ENCODE measurements at regions not wholly inside any gene's neighbourhood (a gene's known extent, or its start where the extent isn't known, plus 50 kb on each side); places are given as distances from the start of the nearest gene placed in this dataset.

DNA sequence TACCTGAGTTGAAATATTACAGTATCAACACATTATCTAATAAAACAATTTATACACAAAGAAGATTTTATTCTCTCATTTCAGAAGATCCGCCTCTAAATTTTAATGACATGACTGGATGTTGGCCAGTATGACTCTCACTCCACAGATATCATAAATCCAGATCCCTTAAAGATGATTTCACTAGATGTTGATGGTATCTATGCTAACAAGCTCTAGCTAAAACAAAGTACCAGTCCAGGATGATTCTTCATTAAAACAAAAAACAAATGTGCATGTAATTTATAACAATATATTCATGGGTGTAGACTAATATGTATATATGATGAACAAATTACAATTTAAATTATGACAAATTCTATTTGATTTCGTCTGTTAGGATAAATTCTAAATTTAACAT, 708.4 kb downstream of the SATB2 start:
- CTCF ChIA-PET = no interaction called here
- Mint-ChIP-seq H3K9me3 (no peaks in the 10 kb centered on the region), H3K4me1 (ENCODE audit: low read depth) (no peaks in the 10 kb centered on the region), H3K36me3 (no peaks in the 10 kb centered on the region), H3K4me3 (no peak overlapping the region), H3K27ac (no peak overlapping the region), H3K27me3 (no peaks in the 10 kb centered on the region)
- POLR2A ChIA-PET = no interaction called here
- intact Hi-C loops (cut with micrococcal nuclease) = no loop called here
- DNase-seq = no peak

DNA sequence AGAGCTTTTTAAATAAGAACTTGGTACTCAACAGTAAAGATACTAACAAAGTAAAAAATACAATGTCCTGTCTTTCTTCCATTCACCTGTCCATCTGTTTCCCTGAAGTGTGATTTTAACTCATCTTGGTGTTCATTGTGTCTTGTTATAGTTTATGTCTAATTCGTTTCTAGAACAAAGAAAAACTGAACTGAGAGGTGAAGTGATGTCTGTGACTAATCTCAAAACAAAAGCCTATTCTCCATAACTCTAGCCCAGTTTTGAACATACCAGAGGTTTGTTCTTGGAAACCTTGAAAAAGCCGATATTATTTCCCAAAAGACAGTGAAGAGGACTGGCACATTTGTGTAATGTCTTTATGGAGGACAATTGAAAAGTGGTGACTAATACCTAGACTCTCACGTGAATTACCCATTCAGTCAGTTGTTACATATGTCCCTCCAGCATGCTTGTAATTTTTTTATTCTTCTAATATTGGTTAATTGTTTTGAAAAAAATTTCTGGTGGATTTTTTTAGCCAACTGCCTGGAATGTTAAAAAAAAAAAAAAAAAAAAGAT, 725.8 kb downstream of the SATB2 start:
- H3K4me3 Mint-ChIP-seq = no peak overlapping the region
- no peaks in the 10 kb centered on the region for H3K9me3 Mint-ChIP-seq
- POLR2A ChIA-PET = no interaction called here
- no peak overlapping the region for H3K27ac Mint-ChIP-seq
- no peak for DNase-seq
- H3K36me3 Mint-ChIP-seq = no peaks in the 10 kb centered on the region
- no peaks in the 10 kb centered on the region for H3K4me1 Mint-ChIP-seq (ENCODE audit: low read depth)
- H3K27me3 Mint-ChIP-seq = peaks cover 2% of the 10 kb centered on the region
- intact Hi-C loops (cut with micrococcal nuclease) = no loop called here
- CTCF ChIA-PET = no interaction called here

DNA sequence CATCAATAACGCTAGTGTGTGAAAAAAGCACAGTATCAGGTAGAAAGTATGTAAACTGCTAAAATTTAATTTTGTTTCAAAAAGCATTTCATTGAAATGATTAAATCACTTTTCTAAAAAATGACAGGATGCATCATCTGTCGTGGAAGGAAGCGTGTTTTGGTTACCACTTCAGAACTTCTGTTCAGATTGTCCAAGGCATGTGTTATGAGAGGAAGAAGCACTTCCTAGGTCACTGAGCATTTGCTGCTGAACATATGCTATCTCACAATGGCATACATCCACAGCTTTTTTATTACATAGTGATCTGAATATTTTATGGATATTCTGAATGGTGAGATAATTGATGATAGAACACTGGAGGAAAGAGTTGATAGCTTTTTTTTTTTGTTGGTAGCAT, 737.5 kb downstream of the SATB2 start:
- H3K4me3 Mint-ChIP-seq = no peak overlapping the region
- H3K27me3 Mint-ChIP-seq = no peaks in the 10 kb centered on the region
- CTCF ChIA-PET = no interaction called here
- no peaks in the 10 kb centered on the region for H3K4me1 Mint-ChIP-seq (ENCODE audit: low read depth)
- DNase-seq = no peak
- intact Hi-C loops (cut with micrococcal nuclease) = no loop called here
- POLR2A ChIA-PET = no interaction called here
- H3K9me3 Mint-ChIP-seq = no peaks in the 10 kb centered on the region
- H3K36me3 Mint-ChIP-seq = no peaks in the 10 kb centered on the region
- no peak overlapping the region for H3K27ac Mint-ChIP-seq

DNA sequence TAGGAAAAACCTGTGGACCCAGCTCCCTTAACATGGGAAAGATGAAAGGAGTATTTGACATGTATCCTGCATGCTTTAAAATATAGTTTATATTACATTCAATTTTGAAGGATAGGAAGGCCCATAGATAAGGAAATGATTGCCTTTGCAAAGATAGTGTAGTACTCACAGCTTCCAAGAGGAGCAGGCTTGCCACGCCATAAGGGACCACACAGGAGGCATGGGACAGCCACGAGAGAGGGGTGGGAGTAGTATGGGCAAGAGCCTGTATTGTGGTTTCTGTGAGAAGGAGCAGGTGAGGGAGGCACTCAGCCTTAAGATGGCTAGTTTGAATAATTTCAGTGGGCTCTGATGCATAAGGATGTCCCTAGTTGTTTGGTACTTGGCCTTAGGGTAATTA, 740.3 kb downstream of the SATB2 start:
- Mint-ChIP-seq H3K4me1 (ENCODE audit: low read depth) (no peaks in the 10 kb centered on the region), H3K27me3 (no peaks in the 10 kb centered on the region), H3K4me3 (no peak overlapping the region), H3K9me3 (no peaks in the 10 kb centered on the region), H3K27ac (no peak overlapping the region), H3K36me3 (no peaks in the 10 kb centered on the region)
- POLR2A ChIA-PET = no interaction called here
- intact Hi-C loops (cut with micrococcal nuclease) = no loop called here
- CTCF ChIA-PET = no interaction called here
- no peak for DNase-seq

DNA sequence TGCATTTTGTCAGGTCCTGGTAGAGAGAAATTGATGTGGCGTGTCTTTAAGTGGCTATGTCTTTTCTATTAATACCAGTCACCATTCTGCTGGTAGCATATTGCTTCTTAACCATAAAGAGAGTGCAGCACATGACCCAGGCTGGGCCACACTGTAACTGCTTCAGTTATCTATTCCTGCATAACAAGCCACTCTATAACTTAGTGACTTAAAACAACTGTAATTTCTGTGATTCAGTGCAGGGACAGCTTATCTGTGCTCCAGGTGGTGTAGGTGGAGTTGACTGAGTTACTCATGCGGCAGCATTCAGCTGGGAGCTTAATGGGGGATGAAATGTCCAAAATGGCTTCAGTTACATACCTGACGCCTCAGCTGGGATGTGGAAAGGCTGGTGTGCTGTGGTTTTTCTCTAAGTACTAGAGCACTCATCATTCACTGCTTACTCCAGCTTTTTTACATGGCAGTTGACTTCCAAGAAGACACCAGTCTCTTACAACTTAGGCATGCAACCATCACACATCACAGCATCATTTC, 742.4 kb downstream of the SATB2 start:
- H3K4me3 Mint-ChIP-seq = no peak overlapping the region
- H3K4me1 Mint-ChIP-seq (ENCODE audit: low read depth) = no peaks in the 10 kb centered on the region
- H3K9me3 Mint-ChIP-seq = no peaks in the 10 kb centered on the region
- no peaks in the 10 kb centered on the region for H3K36me3 Mint-ChIP-seq
- no peak for DNase-seq
- intact Hi-C loops (cut with micrococcal nuclease) = no loop called here
- POLR2A ChIA-PET = no interaction called here
- no peaks in the 10 kb centered on the region for H3K27me3 Mint-ChIP-seq
- CTCF ChIA-PET = no interaction called here
- no peak overlapping the region for H3K27ac Mint-ChIP-seq

DNA sequence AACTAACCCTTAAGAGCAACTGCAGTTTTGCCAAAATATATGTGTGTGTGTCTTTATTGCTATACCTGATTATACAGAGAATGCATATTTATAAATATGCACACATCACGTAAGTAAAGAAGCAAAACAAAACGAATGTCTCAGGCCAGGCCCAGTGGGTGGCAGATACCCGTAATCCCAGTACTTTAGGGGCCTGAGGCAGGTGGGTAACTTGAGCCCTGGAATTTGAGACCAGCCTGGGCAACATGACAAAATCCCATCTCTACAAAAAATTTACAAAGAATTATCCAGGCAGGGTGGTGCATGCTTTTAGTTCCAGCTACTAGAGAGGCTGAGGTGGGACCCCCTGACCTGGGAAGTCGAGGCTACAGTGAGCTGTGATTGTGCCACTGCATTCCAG, 745.3 kb downstream of the SATB2 start:
- H3K27me3 Mint-ChIP-seq = no peaks in the 10 kb centered on the region
- no peak overlapping the region for H3K27ac Mint-ChIP-seq
- H3K9me3 Mint-ChIP-seq = no peaks in the 10 kb centered on the region
- intact Hi-C loops (cut with micrococcal nuclease) = no loop called here
- H3K4me1 Mint-ChIP-seq (ENCODE audit: low read depth) = no peaks in the 10 kb centered on the region
- CTCF ChIA-PET = no interaction called here
- no peak overlapping the region for H3K4me3 Mint-ChIP-seq
- H3K36me3 Mint-ChIP-seq = no peaks in the 10 kb centered on the region
- POLR2A ChIA-PET = no interaction called here
- no peak for DNase-seq

DNA sequence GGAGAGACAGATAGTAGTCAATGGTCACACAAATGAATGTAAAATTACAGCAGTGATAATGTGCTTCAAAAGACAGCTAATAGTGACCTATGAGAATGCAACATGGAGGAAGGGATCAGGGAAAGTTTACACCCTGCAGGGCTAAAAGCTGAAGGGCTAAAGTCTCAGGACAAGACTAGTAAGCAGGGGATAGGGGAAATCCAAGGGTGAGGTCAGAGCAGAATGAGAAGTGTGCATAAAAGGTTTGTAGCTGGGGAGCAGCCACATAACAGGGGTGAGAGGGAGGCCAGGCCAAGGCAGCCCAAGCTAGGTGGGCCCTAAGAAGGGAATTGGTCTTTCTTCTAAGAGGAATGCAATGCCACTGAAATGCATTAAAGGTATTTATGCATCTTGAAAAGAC, 746.3 kb downstream of the SATB2 start:
- Mint-ChIP-seq H3K4me3 (no peak overlapping the region), H3K27me3 (no peaks in the 10 kb centered on the region)

DNA sequence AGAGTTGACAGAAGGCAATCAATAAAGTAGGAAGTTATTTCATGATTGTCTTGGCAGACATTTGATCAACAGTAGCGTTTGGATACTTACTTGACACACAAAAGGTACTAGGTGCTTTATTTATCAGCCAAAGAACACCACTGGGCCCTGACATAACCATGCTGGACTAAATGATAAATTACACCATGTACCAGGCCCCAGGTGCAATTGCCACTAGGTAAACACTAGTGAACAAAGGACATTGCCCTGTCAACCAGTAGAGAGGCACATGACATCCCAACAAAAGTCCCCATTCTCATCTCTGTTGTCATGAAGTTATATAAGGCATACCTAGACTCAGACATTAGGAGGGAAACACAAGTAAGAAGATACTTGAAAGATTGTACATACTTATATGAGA, 747.2 kb downstream of the SATB2 start:
- Mint-ChIP-seq H3K27ac (no peak overlapping the region), H3K36me3 (no peaks in the 10 kb centered on the region), H3K4me3 (no peak overlapping the region), H3K27me3 (no peaks in the 10 kb centered on the region), H3K4me1 (ENCODE audit: low read depth) (no peaks in the 10 kb centered on the region), H3K9me3 (no peaks in the 10 kb centered on the region)
- no peak for DNase-seq
- POLR2A ChIA-PET = no interaction called here
- CTCF ChIA-PET = no interaction called here
- intact Hi-C loops (cut with micrococcal nuclease) = no loop called here

More for the DNA sequence above, 746.3 kb downstream of the SATB2 start:
- Mint-ChIP-seq H3K9me3 (no peaks in the 10 kb centered on the region), H3K36me3 (no peaks in the 10 kb centered on the region), H3K27ac (no peak overlapping the region), H3K4me1 (ENCODE audit: low read depth) (no peaks in the 10 kb centered on the region)
- POLR2A ChIA-PET = no interaction called here
- CTCF ChIA-PET = no interaction called here
- intact Hi-C loops (cut with micrococcal nuclease) = no loop called here
- no peak for DNase-seq

DNA sequence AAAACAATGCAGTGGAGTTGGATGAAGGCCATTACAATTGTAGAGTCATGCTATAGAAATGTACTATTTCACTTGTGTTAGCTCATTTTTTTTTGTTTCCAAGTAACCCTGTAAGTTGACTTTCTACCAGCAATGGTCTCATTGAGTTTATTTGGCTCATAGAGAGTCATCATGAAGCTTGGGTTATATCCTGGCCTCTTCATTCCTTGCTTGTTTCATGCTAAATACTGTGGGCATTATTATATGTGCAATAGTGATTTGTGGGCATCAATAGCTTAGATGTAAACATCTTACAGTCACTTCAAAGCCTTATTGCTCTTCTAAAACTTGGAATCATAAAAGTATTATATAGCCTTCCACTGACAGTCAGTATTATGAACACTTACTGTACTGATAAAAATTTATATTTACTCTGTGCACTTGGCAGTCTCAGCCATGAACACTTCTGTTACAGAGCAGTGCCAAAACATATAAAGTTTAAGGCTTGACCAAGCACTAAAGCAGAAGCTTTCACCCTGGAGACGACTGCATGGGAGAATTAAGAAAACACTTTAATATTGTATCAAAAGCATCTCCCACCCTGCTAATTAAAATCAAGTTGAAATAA, 751.2 kb downstream of the SATB2 start:
- DNase-seq = no peak
- no peak overlapping the region for H3K27ac Mint-ChIP-seq
- no peaks in the 10 kb centered on the region for H3K4me1 Mint-ChIP-seq (ENCODE audit: low read depth)
- intact Hi-C loops (cut with micrococcal nuclease) = no loop called here
- H3K9me3 Mint-ChIP-seq = no peaks in the 10 kb centered on the region
- POLR2A ChIA-PET = no interaction called here
- no peaks in the 10 kb centered on the region for H3K36me3 Mint-ChIP-seq
- H3K4me3 Mint-ChIP-seq = no peak overlapping the region
- CTCF ChIA-PET = no interaction called here
- H3K27me3 Mint-ChIP-seq = no peaks in the 10 kb centered on the region

DNA sequence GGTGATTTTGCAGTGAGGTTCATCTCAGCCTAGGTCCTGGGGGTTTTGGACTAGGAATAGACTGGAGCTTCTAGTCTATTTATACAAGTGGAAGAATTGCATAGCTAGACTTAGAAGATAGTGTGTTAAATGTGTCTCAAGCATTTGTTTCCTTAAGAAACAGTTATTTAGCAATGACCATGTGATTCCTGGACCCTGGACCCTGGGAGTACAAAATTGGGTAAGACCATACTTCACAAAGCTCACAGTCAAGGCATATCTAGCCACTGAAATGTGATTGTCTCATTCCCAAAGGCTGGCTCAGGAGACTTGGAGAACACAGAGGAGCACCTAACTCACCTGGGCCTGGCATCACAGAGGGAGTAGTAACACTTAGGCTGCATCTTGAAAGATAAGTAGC, 754.5 kb downstream of the SATB2 start:
- Mint-ChIP-seq H3K27me3 (no peaks in the 10 kb centered on the region), H3K9me3 (no peaks in the 10 kb centered on the region), H3K4me1 (ENCODE audit: low read depth) (no peaks in the 10 kb centered on the region), H3K27ac (no peak overlapping the region), H3K4me3 (no peak overlapping the region), H3K36me3 (no peaks in the 10 kb centered on the region)
- CTCF ChIA-PET = no interaction called here
- POLR2A ChIA-PET = no interaction called here
- intact Hi-C loops (cut with micrococcal nuclease) = no loop called here
- no peak for DNase-seq

DNA sequence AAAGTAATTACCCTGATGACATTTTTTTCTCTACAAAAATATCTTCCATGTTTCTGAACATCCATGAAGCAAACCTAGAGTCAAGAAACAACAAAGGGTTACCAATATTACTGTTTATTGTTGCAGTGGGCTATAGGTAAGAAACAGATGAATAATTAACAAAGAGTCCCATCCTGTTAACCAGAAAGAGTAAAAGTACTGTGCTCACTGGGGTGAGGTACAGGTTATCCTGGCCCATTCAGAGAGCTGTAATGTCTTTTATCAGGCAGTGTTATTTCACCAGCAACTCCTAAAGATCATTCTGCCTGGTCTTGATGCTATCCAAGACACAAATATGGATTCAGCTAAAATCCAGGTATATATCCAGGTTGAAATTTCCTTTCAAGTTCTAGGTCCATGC, 754.9 kb downstream of the SATB2 start:
- CTCF ChIA-PET = no interaction called here
- no peaks in the 10 kb centered on the region for H3K4me1 Mint-ChIP-seq (ENCODE audit: low read depth)
- H3K9me3 Mint-ChIP-seq = no peaks in the 10 kb centered on the region
- POLR2A ChIA-PET = no interaction called here
- no peak overlapping the region for H3K4me3 Mint-ChIP-seq
- no peaks in the 10 kb centered on the region for H3K36me3 Mint-ChIP-seq
- no peak for DNase-seq
- H3K27ac Mint-ChIP-seq = no peak overlapping the region
- H3K27me3 Mint-ChIP-seq = no peaks in the 10 kb centered on the region
- intact Hi-C loops (cut with micrococcal nuclease) = no loop called here

DNA sequence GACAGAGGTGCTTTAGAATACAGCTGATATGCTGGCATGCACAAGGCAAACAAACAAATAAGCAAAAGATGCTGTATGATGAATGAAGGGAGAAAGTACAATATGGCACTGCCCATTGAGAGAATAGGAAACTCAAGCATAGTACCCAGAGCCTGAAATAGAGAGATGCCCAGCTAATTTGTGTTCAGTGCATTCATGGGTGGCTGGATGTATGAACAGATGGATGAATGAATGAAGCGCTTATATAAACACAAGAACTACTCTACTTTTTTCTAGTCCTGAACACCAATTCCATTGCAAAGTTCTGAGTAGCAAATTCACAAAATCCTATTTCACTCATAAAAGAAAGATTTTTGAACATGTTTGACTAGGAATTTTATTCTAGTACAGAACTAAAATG, 756.3 kb downstream of the SATB2 start:
- ChIA-PET CTCF (no interaction called here), POLR2A (no interaction called here)
- no peak for DNase-seq
- Mint-ChIP-seq H3K4me3 (no peak overlapping the region), H3K4me1 (ENCODE audit: low read depth) (no peaks in the 10 kb centered on the region), H3K9me3 (no peaks in the 10 kb centered on the region), H3K36me3 (no peaks in the 10 kb centered on the region), H3K27me3 (no peaks in the 10 kb centered on the region), H3K27ac (no peak overlapping the region)
- intact Hi-C loops (cut with micrococcal nuclease) = no loop called here

DNA sequence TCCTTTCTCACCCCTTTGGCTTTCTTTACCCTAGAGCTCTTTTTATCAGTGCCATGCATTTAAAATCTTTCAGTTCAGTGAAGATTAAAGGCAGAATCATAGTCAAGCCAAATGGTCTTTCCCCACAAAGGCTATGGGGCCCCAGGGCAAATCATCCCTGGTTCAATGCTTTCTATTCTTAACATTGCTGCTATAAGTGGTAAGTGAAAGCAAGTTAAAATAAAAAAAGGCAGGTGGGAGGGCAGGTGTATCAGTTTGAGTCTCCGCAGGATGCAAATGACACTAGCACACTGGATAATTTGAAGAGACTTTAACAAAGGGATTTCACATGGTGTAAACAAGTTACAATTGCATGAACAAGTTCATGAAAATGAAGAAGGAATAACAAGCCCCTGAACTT, 757.4 kb downstream of the SATB2 start:
- Mint-ChIP-seq H3K27ac (no peak overlapping the region), H3K27me3 (no peaks in the 10 kb centered on the region), H3K36me3 (no peaks in the 10 kb centered on the region), H3K9me3 (no peaks in the 10 kb centered on the region), H3K4me1 (ENCODE audit: low read depth) (no peaks in the 10 kb centered on the region), H3K4me3 (no peak overlapping the region)
- intact Hi-C loops (cut with micrococcal nuclease) = no loop called here
- ChIA-PET CTCF (no interaction called here), POLR2A (no interaction called here)
- no peak for DNase-seq
